Calu3 (cell line): ENCODE measurements at regions not wholly inside any gene's neighbourhood (a gene's known extent, or its start where the extent isn't known, plus 50 kb on each side); places are given as distances from the start of the nearest gene placed in this dataset.
"Not testable (repeated sequence)": the region's sequence is repeated elsewhere in the genome, so short reads cannot be mapped to it uniquely, and the experiment has no call there.

Experiments used
- BruUV-seq: library from RNA; stranded (reverse); fragments of 400-500 nt; replicated peaks from 2 replicates; lab custom pipeline; 2021; lab: Mats Ljungman, UMichigan
- CTCF ChIA-PET: fragments of 300-600 bp; sonication (Branson Sonifier 250); formaldehyde crosslinking; loops from one replicate; lab custom pipeline; 2022; ENCODE audit warnings: antibody characterized with exemption; lab: Charles Lee
- DNase-seq: peaks from one replicate; pipeline ENCODE4 v3.0.0; 2022
- H3K27ac Mint-ChIP-seq: one replicate; pipeline ENCODE4 v1.8.0; 2022; ENCODE audit warnings: mixed read lengths; ENCODE audit not compliant: unreplicated experiment
- H3K27me3 Mint-ChIP-seq: one replicate; pipeline ENCODE4 v1.8.0; 2022; ENCODE audit warnings: mixed read lengths; ENCODE audit not compliant: unreplicated experiment
- H3K36me3 Mint-ChIP-seq: one replicate; pipeline ENCODE4 v1.8.0; 2022; ENCODE audit warnings: mild to moderate bottlenecking, moderate library complexity, mixed read lengths; ENCODE audit not compliant: insufficient read depth, unreplicated experiment
- H3K4me1 Mint-ChIP-seq: one replicate; pipeline ENCODE4 v1.8.0; 2022; ENCODE audit warnings: mild to moderate bottlenecking, low read depth, mixed read lengths; ENCODE audit not compliant: unreplicated experiment
- H3K4me3 Mint-ChIP-seq: one replicate; pipeline ENCODE4 v1.8.0; 2022; ENCODE audit warnings: mild to moderate bottlenecking, low read depth, moderate library complexity, mixed read lengths; ENCODE audit not compliant: unreplicated experiment
- H3K9me3 Mint-ChIP-seq: one replicate; pipeline ENCODE4 v1.8.0; 2022; ENCODE audit warnings: low read depth, mixed read lengths; ENCODE audit not compliant: unreplicated experiment
- CTCF ChIP-seq: fragments of 200-600 bp; IDR thresholded peaks from one replicate; pipeline ENCODE4 v1.8.0; 2022; ENCODE audit warnings: antibody characterized with exemption; ENCODE audit not compliant: unreplicated experiment
- intact Hi-C: fragments of 100-400 bp; cut with micrococcal nuclease; formaldehyde crosslinking; loops from one replicate; pipeline ENCODE4 v1.10.0; 2022; ENCODE audit not compliant: unreplicated experiment

GRCh38 chr6:159397753-159398152, 228.6 kb downstream of the FNDC1 start:
- no TSS peak for BruUV-seq
- Mint-ChIP-seq H3K36me3 (no peaks in the 10 kb centered on the region), H3K27me3 (peaks cover 87% of the 10 kb centered on the region), H3K4me1 (no peaks in the 10 kb centered on the region), H3K9me3 (no peaks in the 10 kb centered on the region), H3K4me3 (no peak overlapping the region), H3K27ac (no peak overlapping the region)
- DNase-seq, result no peak
- intact Hi-C loops, result no loop called here
- no peak for TF ChIP-seq CTCF
- CTCF ChIA-PET, result no interaction called here

DNA sequence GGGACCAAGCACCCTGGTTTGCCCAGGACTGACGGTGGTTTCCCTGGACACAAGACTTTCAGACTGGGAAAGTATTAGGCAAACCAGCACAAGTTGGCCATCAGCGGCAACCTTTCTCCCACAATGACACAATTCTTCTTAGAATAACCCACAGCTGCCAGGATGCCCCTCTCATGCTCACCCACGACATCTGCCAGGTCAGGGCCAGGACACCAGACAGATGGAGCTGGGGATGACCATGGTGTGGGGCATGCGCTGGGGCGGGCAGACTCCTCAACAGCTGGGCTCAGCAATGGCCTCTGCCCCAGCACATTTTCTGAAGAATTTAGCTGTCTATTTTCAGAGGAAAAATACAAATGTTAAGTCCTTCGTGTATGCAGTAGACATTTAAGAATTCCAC, 226.4 kb downstream of the FNDC1 start:
- Mint-ChIP-seq H3K36me3 (no peaks in the 10 kb centered on the region), H3K4me1 (no peaks in the 10 kb centered on the region), H3K27ac (no peak overlapping the region), H3K4me3 (no peak overlapping the region), H3K27me3 (peaks cover 84% of the 10 kb centered on the region), H3K9me3 (no peaks in the 10 kb centered on the region)
- CTCF ChIA-PET, result no interaction called here
- no TSS peak for BruUV-seq
- no peak for TF ChIP-seq CTCF
- intact Hi-C loops, result no loop called here
- no peak for DNase-seq

DNA sequence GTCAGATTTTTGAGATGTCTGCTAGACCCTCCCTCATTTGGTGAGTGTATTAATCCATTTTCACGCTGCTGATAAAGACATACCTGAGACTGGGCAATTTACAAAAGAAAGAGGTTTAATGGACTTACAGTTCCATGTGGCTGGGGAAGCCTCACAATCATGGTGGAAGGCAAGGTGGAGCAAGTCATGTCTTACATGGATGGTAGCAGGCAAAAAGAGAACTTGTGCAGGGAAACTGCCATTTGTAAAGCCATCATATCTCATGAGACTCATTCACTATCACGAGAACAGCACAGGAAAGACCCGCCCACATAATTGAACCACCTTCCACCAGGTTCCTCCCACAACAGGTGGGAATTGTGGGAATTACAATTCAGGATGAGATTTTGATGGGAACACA, 223.5 kb downstream of the FNDC1 start:
- H3K4me3 Mint-ChIP-seq, BruUV-seq, DNase-seq, H3K27ac Mint-ChIP-seq, H3K4me1 Mint-ChIP-seq, CTCF ChIA-PET, H3K9me3 Mint-ChIP-seq, intact Hi-C loops, H3K36me3 Mint-ChIP-seq: not testable (repeated sequence)
- H3K27me3 Mint-ChIP-seq, result peaks cover 88% of the 10 kb centered on the region

DNA sequence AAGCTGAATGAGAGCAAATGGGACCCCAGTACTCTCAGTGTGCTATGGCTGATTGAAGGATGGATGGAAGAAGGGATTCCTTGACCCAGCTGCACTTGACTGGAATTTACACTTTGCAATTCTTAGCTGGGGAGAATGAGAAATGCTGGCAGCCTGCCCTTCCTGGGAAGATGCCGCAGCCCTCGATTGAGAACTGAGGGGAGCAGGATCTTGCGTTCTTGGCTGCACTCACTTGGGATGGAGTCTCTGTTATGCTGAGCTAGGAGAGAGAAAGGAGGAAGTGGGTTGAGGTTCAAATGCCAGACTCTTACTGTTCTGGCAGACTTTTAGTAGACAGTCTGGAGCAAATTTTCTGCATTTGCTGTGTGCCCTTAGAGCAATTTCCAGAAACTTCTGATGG, 221.2 kb downstream of the FNDC1 start:
- TF ChIP-seq CTCF, result no peak
- no TSS peak for BruUV-seq

DNA sequence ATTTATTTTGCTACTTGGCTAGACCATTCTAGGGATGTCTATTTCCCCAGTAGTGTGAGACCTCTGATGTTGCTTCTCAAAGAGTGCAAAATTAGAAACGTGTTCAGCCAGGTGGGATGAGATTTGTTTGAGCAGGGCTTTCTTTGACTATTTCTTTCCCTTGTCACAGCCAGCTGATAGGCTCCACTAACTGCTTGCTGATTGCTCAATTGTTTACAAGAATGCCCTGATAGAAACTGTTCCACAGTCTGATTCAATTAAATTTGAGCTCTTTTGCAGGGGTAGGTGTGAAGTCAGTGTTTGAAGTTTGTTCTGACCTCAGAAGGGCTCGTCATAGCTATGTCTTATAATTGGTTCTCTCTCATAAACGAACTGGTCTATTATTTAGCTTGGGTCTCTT, 220.5 kb downstream of the FNDC1 start:
- intact Hi-C loops, result no loop called here
- no peak for DNase-seq
- no peak overlapping the region for H3K4me3 Mint-ChIP-seq
- no peak overlapping the region for H3K27ac Mint-ChIP-seq
- H3K4me1 Mint-ChIP-seq, result no peaks in the 10 kb centered on the region
- CTCF ChIA-PET, result interaction anchor here (1.6 kb wide), 1 partner anchor 9 kb away, joined by 3 read pairs; no protein-coding TSS in a partner anchor
- no peaks in the 10 kb centered on the region for H3K9me3 Mint-ChIP-seq
- no peaks in the 10 kb centered on the region for H3K36me3 Mint-ChIP-seq
- no TSS peak for BruUV-seq
- H3K27me3 Mint-ChIP-seq, result peaks cover 74% of the 10 kb centered on the region
- TF ChIP-seq CTCF, result no peak

More for the DNA sequence above, 221.2 kb downstream of the FNDC1 start:
- Mint-ChIP-seq H3K4me3 (no peak overlapping the region), H3K9me3 (no peaks in the 10 kb centered on the region), H3K27me3 (peaks cover 74% of the 10 kb centered on the region), H3K36me3 (no peaks in the 10 kb centered on the region), H3K27ac (no peak overlapping the region), H3K4me1 (no peaks in the 10 kb centered on the region)
- intact Hi-C loops, result no loop called here
- CTCF ChIA-PET, result interaction anchor here (1.6 kb wide), 1 partner anchor 10 kb away, joined by 3 read pairs; no protein-coding TSS in a partner anchor
- DNase-seq, result no peak
